ENCODE measurements at regions not wholly inside any gene's neighbourhood (a gene's known extent, or its start where the extent isn't known, plus 50 kb on each side); places are given as distances from the start of the nearest gene placed in this dataset.

DNA sequence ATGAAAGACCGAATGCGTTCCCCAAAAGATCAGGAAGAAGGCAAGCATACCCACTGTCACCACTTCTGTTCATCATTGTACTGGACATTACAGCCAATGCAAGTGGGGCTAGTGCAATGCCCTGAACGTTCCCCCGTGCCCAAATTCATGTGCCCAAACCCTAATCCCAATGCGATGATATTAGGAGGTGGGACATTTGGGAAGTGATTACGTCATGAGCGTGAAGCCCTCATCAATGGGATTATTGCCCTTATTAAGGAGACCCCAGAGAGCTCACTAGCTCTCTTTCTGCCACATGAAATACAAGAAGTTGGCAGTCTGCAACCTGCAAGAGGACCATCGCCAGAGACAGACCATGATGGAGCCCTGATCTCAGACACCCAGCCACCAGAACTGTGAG, 511.4 kb upstream of the TPK1 start:
- DNase-seq (ENCODE audit: low read depth), result no peak
- no peak overlapping the region for H3K4me3 ChIP-seq (ENCODE audit: low read depth, low read length)
- TF ChIP-seq, protein P1, sequence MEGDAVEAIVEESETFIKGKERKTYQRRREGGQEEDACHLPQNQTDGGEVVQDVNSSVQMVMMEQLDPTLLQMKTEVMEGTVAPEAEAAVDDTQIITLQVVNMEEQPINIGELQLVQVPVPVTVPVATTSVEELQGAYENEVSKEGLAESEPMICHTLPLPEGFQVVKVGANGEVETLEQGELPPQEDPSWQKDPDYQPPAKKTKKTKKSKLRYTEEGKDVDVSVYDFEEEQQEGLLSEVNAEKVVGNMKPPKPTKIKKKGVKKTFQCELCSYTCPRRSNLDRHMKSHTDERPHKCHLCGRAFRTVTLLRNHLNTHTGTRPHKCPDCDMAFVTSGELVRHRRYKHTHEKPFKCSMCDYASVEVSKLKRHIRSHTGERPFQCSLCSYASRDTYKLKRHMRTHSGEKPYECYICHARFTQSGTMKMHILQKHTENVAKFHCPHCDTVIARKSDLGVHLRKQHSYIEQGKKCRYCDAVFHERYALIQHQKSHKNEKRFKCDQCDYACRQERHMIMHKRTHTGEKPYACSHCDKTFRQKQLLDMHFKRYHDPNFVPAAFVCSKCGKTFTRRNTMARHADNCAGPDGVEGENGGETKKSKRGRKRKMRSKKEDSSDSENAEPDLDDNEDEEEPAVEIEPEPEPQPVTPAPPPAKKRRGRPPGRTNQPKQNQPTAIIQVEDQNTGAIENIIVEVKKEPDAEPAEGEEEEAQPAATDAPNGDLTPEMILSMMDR (conservative IDR thresholded peaks at IDR 0.05; ENCODE audit: low read depth, low read length), result no peak

DNA sequence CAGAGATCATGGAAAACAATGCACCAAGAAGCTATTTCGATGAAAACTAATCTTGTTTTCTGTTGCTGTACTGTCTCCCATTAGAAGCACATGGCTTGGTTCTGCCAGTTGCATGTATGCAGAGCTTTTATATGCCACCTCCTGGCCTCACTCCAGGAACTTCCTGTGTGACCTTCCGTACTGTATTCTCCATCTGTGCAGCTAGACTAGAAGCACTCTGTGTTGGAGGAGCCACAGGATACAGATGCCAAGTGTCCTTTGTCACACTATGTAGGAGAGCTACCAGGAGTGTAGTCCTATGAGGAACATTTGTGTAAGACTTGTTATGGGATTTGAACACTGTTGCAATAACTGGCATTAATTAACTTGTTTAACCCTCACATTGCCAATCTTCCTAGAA, 503.5 kb upstream of the TPK1 start:
- TF ChIP-seq, protein P1 (conservative IDR thresholded peaks at IDR 0.05; ENCODE audit: low read depth, low read length), result no peak
- no peak overlapping the region for H3K4me3 ChIP-seq (ENCODE audit: low read depth, low read length)
- DNase-seq (ENCODE audit: low read depth), result no peak

DNA sequence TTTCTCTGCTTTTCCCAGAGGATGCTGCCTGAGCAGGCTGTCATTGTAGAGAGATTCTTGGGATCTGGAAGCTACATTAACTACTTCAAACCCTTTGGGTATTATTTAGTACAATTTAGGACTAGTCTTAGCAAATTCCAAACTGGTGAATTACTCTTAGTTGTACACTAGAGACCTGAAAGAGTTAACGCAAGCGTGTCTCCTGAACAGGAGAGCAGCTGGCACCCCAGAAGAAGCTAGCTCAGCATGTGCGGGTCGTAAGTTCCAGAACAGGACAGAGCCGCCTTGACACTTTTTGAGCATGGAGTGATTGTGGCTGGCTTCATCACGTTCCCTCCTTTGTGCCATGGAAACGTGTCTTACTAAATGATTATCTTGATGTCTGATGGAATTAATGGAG, 495.7 kb upstream of the TPK1 start:
- no peak overlapping the region for H3K4me3 ChIP-seq (ENCODE audit: low read depth, low read length)
- no peak for DNase-seq (ENCODE audit: low read depth)
- TF ChIP-seq, protein P1 (conservative IDR thresholded peaks at IDR 0.05; ENCODE audit: low read depth, low read length), result no peak

DNA sequence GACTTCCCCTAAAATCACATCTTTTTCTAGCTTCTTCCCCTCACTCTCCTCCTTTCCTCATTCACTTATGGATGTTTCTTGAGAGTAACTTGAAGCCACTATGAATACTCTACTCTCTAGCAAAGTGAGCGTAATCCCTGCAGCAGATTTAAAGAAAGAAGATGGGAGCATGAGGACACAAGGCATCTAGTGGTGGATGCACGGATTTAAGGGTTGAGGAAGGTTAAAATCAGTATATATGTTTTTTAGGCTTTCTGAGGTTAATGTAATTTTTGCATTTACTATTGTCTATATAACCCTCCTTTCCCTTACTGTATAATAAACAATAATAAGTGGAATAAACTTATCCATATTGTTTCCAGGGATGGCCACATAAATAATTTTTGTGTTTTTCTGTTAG, 495.2 kb upstream of the TPK1 start:
- H3K4me3 ChIP-seq (ENCODE audit: low read depth, low read length), result no peak overlapping the region
- DNase-seq (ENCODE audit: low read depth), result no peak
- TF ChIP-seq, protein P1 (conservative IDR thresholded peaks at IDR 0.05; ENCODE audit: low read depth, low read length), result no peak

DNA sequence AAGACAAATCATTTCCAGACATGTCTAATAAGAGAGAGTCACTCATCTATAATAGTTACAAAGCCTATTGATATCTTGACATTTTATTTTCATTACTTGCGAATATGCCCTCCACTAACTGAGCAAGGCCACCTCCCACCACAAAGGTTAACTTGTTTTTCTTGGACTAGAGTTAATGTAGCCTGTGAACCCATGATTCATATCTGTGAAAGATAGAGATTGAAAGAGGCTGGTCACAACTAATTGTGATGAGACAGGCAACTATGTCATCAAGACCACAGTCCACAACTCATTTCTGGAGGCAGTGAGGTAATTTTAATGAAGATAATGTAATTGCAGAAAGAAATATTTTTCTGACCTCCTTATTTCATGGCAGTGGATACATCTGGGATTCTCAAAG, 491.8 kb upstream of the TPK1 start:
- TF ChIP-seq, protein P1 (conservative IDR thresholded peaks at IDR 0.05; ENCODE audit: low read depth, low read length), result no peak
- H3K4me3 ChIP-seq (ENCODE audit: low read depth, low read length), result no peak overlapping the region
- no peak for DNase-seq (ENCODE audit: low read depth)

DNA sequence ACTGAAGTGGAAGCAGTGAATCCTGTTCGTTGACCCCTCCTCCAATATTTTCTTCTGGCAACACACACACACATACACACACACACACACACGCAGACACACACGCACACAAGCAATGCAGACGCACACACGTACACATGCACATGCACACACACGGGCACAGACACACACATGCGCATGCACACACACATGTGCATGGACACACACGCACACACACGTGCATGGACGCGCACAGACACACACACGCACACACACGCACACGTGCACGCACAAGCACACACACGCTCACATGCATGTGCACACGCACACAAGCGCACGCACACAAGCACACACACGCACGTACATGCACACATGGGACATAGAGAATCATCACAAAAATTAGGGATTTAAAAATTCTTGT, 488.2 kb upstream of the TPK1 start:
- DNase-seq (ENCODE audit: low read depth), result no peak

DNA sequence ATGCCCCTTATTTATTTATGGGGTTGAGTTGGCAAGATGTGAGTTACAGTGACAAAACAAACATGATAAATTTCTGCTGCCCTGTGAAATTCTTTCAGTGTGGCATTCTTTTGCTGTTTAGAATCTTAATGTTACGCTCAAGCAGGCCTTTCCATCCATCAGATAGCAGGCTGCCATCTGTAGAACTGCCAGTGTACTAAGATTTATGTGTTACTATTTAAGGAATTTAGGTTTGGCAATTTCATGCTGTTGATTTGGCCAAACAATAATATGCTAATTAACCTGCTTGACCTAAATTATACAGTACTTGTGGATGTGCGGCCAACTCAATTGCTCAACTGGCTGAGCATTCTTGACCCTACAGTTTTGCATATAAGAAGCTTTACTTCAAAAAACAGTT, 477.7 kb upstream of the TPK1 start:
- no peak overlapping the region for H3K4me3 ChIP-seq (ENCODE audit: low read depth, low read length)
- DNase-seq (ENCODE audit: low read depth), result no peak
- TF ChIP-seq, protein P1 (conservative IDR thresholded peaks at IDR 0.05; ENCODE audit: low read depth, low read length), result no peak

More for the DNA sequence above, 488.2 kb upstream of the TPK1 start:
- no peak overlapping the region for H3K4me3 ChIP-seq (ENCODE audit: low read depth, low read length)
- TF ChIP-seq, protein P1 (conservative IDR thresholded peaks at IDR 0.05; ENCODE audit: low read depth, low read length), result no peak

Data from epithelial cell of proximal tubule (primary cell).